HEK293T (cell line): ENCODE measurements at regions not wholly inside any gene's neighbourhood (a gene's known extent, or its start where the extent isn't known, plus 50 kb on each side); places are given as distances from the start of the nearest gene placed in this dataset.

Experiments used
- ELF4 ChIP-seq: fragments of 450-650 bp; IDR thresholded peaks from 2 replicates; pipeline ENCODE4 v1.6.1; 2017; ENCODE audit warnings: antibody characterized with exemption
- FOXM1 ChIP-seq: fragments of 450-650 bp; IDR thresholded peaks from 2 replicates; pipeline ENCODE4 v1.6.1; 2017; ENCODE audit warnings: mild to moderate bottlenecking, borderline replicate concordance
- SP1 ChIP-seq: fragments of 450-650 bp; IDR thresholded peaks from 2 replicates; pipeline ENCODE4 v1.6.1; 2017
- SUZ12 ChIP-seq: fragments of 450-650 bp; IDR thresholded peaks from 2 replicates; pipeline ENCODE4 v1.6.1; 2016; ENCODE audit warnings: mild to moderate bottlenecking
- ZNF384 ChIP-seq: fragments of 450-650 bp; IDR thresholded peaks from 2 replicates; pipeline ENCODE4 v1.6.1; 2016

GRCh38 chr1:59081795-59082194 is 215.1 kb upstream of the FGGY start:
- no peak for TF ChIP-seq SP1
- no peak for TF ChIP-seq FOXM1
- no peak for TF ChIP-seq ZNF384
- TF ChIP-seq SUZ12: no peak
- TF ChIP-seq ELF4: no peak
